HG03159 (cell line): ENCODE measurements at regions not wholly inside any gene's neighbourhood (a gene's known extent, or its start where the extent isn't known, plus 50 kb on each side); places are given as distances from the start of the nearest gene placed in this dataset.

ENCODE experiments used
- ATAC-seq: cut with Tn5 transposase; IDR thresholded peaks from one replicate; pipeline ENCODE4 v1.9.1; 2021; ENCODE audit warnings: mild to moderate bottlenecking, moderate library complexity; ENCODE audit not compliant: unreplicated experiment

DNA sequence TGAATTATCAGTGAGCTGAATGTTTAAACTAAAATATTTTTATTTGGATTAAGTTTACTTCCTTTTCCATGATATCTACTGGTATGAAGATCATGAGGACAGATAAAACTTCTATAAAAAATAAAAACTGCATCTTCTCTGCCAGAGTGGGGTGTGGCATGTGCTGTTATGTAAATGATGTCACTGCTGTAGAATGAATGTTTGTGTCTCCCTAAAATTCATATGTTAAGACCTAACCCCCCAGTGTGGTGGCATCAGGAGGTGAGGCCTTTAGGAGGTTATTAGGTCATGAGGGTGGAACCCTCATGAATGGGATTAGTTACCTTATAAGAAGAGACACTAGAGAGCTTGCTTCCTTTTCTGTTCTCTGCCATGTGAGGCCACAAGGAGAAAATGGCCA is 178.7 kb upstream of the DPH6 start:
- no peak for ATAC-seq

DNA sequence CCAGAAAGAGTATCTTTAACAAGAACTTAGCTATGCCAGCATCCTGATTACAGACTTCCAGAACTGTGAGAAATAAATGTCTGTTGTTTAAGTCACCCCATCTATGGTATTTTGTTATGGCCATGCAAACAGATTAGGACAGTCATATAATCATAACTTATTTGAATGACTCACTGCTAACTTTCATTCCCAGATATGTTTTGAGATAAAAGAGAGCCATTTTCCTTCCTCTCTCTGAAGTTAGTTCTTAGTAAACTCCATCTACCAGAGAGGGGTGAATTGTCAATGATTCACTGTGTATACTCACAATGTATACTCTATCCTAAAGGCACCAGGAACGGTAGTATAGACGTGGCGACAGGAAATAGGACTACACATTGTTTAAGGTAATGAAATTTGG is 179.4 kb upstream of the DPH6 start:
- no peak for ATAC-seq

DNA sequence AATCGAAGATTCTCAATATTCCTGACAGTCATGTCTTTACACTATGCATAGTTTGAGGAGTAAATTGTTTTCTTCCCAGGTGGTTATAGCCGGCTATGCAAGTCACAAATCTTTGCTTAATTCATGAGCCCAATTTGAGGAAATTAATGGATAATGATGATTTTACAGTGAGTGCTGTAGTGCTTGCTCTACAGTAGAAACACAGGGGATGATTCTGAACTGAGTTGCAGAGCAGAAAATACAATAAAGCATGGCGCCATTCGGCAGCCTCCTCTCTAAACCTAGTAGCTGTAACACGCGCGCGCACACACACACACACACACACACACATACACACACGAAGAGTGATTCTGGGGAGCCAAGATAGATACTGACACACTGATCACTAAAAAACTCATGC is 181.7 kb upstream of the DPH6 start:
- no peak for ATAC-seq

- no peak for ATAC-seq
These were observed 182.4 kb upstream of the DPH6 start for GRCh38 chr15:35728219-35728940.

DNA sequence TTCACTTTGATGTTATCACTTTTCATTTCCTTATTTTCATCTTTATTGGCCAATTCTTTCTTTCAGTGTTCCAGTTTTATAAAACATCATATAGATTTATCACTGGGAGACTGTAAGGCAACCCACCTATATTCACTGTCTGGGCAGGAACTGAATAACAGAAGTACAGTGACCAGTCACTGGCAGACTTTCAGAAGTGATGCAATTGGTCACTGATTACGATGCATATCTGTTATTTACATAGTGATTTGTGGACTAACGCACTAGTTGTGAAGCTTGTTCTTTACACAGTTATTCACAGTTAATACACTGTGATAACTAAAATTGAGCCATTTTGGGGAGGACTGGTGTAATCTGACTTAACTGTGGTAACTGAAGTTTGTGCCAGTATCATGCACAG is 190.2 kb upstream of the DPH6 start:
- ATAC-seq: no peak

DNA sequence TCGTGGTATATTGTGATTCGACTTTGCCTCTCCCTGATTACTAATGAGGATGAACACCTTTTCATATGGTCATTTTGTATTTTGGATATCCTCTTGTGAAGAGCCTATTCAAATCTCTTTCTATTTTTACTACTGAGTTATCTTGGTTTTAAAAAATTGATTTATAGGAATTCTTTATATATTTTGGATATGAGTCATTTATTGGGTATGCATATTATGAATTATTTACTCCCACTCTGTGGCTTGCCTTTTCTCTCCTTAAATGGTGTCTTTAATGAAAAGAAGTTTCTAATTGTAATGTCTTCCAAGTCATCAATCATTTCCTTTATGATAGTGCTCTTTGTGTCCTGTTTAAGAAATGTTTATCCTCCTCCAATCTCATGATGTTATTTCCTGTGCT is 191.5 kb upstream of the DPH6 start:
- ATAC-seq: no peak

DNA sequence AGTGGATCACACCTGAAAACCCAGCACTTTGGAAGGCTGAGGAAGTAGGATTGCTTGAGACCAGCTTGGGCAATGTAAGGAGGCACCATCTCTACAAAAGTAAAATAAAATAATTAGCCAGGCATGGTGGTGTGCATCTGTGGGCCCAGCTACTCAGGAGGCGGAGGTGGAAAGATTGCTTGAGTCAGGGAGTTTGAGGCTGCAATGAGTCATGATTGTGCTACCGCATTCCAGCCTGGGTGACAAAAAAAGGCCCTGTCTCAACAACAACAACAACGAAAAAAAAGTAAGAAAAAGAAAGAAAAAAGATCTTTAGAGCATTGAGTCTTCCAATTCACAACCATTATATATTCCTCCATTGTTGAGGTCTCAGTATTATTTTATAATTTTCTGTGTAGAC is 192.4 kb upstream of the DPH6 start:
- ATAC-seq: no peak

DNA sequence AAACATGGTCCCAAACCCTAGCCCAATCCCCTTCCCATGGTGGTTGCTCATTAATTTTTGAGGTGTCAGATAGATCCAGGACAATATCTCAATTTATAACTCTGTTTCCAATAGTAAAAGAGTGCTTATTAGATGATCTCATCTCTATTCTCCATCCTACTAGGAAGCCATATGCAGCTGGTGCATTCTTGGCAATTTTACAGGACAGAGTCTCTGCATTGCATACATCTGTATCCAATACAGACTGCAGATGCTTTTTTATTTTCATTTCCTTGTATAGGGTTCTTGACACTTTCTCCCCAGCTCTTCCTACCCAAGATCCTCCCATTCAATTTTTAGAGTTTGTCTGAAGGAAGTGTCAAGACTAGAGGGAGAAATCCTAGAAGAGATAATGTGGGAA is 194.8 kb upstream of the DPH6 start:
- no peak for ATAC-seq

GRCh38 chr15:35741395-35741794 is 195.4 kb upstream of the DPH6 start:
- ATAC-seq: no peak

GRCh38 chr15:35741881-35742280 is 195.9 kb upstream of the DPH6 start:
- ATAC-seq: no peak

- no peak for ATAC-seq
These were observed 197.4 kb upstream of the DPH6 start for GRCh38 chr15:35743321-35743720.

GRCh38 chr15:35746121-35746520 is 200.2 kb upstream of the DPH6 start:
- ATAC-seq: no peak

- no peak for ATAC-seq
These were observed 202.1 kb upstream of the DPH6 start for GRCh38 chr15:35748105-35748504.

- no peak for ATAC-seq
These were observed 204.1 kb upstream of the DPH6 start for GRCh38 chr15:35750051-35750450.

GRCh38 chr15:35751413-35752133 is 205.6 kb upstream of the DPH6 start:
- ATAC-seq: peak; percentile 82

DNA sequence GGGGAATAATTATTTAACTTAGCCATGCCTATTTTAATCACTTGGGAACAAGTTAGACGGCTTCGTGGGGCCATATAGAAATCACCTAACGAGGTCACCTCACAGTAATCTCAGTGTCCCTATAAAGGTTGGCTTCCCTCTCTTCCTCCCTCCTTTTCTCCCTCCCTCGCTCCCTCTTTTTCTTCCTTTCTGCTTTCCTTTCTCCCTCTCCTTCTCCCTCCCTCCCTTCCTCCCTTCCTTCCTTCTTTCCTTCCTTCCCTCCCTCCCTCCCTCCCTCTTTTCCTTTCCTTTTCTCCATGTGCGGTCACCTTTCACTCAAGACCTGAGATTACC is 206.1 kb upstream of the DPH6 start:
- no peak for ATAC-seq

DNA sequence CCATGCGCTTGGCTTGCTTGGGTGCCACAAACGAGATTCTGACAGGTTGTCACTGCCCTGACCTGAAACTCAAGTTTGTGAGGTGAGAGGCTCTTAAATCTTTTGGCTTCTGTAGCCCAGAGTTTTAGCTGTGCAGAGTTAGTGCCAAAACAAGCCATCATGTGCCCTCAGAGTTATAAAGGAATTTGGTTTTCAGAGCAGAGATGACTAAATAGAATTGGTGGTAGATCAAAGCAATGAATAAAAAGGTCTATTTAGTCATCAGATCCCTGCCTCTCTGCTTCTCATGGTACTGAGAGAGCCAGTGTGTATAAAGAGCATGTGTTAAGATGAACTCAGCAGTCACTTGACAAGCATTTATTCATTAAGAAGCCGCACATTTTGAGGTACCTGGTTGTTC is 207.5 kb upstream of the DPH6 start:
- ATAC-seq: no peak

GRCh38 chr15:35755237-35755802 is 209.4 kb upstream of the DPH6 start:
- ATAC-seq: no peak

DNA sequence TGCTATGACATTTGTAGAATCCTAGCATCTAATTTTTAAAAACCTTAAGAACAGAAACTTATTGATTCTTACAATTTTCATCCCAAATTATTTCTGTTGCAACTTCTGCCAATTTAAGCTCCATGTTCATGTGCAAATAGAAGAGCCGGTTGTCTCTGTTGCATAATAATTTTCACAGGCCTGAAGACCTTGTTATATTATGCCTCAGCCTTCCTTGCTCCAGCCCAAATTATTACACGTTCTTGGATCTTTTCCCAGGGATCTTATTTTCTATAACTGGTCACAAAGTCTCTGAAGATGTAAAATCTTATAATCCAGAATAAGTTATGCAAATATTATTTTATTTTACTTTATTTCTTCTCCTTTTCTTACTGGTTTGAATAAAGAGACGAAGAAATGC is 210.7 kb upstream of the DPH6 start:
- no peak for ATAC-seq

GRCh38 chr15:35757361-35757760 is 211.4 kb upstream of the DPH6 start:
- ATAC-seq: no peak

DNA sequence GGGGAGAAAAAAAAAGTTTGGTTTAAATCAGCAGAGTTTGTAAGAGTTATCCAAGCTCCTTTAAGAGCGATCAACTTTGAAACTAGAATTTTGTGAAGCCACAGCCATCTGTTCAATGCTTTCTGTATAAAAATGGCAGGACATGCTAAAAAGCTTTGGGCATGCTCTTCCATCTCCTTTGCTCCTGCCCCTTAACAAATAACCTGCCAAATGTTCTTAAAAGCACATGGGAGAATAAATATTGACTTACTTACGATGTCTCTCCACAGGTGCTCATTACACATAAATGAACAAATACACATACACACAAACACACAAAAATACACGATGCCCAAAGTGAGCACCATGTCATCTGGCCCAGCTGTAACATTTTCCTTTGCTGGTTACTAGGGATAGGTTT is 211.8 kb upstream of the DPH6 start:
- no peak for ATAC-seq

DNA sequence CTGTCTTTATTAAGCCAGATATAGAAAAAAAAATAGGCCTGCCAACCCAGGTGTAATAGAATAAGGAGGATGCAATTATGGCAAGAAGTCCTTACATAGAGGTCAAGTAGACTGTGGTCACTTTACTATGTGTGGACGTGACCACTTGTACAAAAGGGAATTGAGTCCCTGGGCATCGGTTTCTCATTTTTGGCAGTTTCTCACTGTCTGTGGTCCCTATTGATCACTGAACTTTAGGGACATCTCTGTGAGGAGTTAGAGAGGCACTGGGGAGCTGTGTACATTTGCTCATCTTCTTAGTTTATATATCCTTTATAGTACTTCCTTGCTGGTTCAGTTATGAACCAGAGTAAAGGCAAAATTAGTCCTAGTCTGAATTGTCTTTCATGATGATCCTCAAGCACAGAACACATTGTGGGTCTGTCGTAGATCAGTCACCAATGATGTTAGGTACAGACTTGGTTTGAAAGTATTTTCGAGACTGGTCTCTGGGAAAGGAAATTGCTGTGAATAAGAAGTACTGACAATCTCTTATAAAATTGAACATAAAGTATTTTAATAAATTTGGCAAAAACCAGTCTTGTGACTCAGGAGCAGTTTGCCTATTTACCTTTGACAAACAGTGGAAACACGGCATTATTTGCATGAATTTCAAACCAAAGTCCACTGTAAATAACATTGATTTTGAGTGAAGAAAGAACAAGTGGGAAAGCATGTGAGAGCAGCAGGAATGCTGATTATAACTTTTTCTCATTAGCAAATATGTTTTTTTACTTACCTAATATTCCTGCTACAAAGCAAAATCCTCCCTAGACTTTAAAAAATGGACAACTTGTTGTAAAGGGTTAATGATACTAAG is 218.9 kb upstream of the DPH6 start:
- ATAC-seq: no peak
